Stimulated activated CD8-positive, alpha-beta memory T cell treated with anti-CD3 and anti-CD28 coated beads, Interleukin-7, amount 100 ng/mL, for 4 hours (primary cell): ENCODE measurements at regions not wholly inside any gene's neighbourhood (a gene's known extent, or its start where the extent isn't known, plus 50 kb on each side); places are given as distances from the start of the nearest gene placed in this dataset.
"Not testable (repeated sequence)": the region's sequence is repeated elsewhere in the genome, so short reads cannot be mapped to it uniquely, and the experiment has no call there.

Experiments used
- DNase-seq, 2 donors: peaks; one replicate each; pipeline ENCODE4 v3.0.0-alpha.2; 2020; ENCODE audit warnings: low read depth in 2 of 2

GRCh38 chr20:51305316-51306052 is 237.0 kb downstream of the NFATC2 start:
- DNase-seq, result no peak

- no peak for DNase-seq
Observed at GRCh38 chr20:51303731-51304670, 238.5 kb downstream of the NFATC2 start.

- DNase-seq, result no peak
Observed at GRCh38 chr20:51301026-51301425, 241.5 kb downstream of the NFATC2 start.

- no peak for DNase-seq
Observed at GRCh38 chr20:51300104-51300503, 242.4 kb downstream of the NFATC2 start.

- DNase-seq, result no peak
Observed at GRCh38 chr20:51299413-51299812, 243.1 kb downstream of the NFATC2 start.

- DNase-seq, result no peak
Observed at GRCh38 chr20:51298141-51298749, 244.3 kb downstream of the NFATC2 start.

- no peak for DNase-seq
Observed at GRCh38 chr20:51287628-51288413, 254.7 kb downstream of the NFATC2 start.

- DNase-seq, result no peak
Observed at GRCh38 chr20:51286758-51287157, 255.8 kb downstream of the NFATC2 start.

GRCh38 chr20:51285684-51286083 is 256.8 kb downstream of the NFATC2 start:
- no peak for DNase-seq

GRCh38 chr20:51284871-51285270 is 257.6 kb downstream of the NFATC2 start:
- DNase-seq, result no peak

- DNase-seq, result no peak
Observed at GRCh38 chr20:51284176-51284575, 258.3 kb downstream of the NFATC2 start.

GRCh38 chr20:51281521-51281920 is 258.6 kb upstream of the KCNG1 start:
- DNase-seq, result no peak

- no peak for DNase-seq
Observed at GRCh38 chr20:51280047-51280446, 257.1 kb upstream of the KCNG1 start.

- no peak for DNase-seq
Observed at GRCh38 chr20:51277961-51278360, 255.1 kb upstream of the KCNG1 start.

GRCh38 chr20:51276296-51276695 is 253.4 kb upstream of the KCNG1 start:
- no peak for DNase-seq

- DNase-seq, result no peak
Observed at GRCh38 chr20:51275826-51276225, 252.9 kb upstream of the KCNG1 start.

GRCh38 chr20:51275181-51275580 is 252.3 kb upstream of the KCNG1 start:
- no peak for DNase-seq

- DNase-seq, result no peak
Observed at GRCh38 chr20:51272401-51272800, 249.5 kb upstream of the KCNG1 start.

- DNase-seq, result no peak
Observed at GRCh38 chr20:51271931-51272330, 249.0 kb upstream of the KCNG1 start.

- not testable (repeated sequence) for DNase-seq
Observed at GRCh38 chr20:51271289-51271688, 248.4 kb upstream of the KCNG1 start.

GRCh38 chr20:51269671-51270070 is 246.8 kb upstream of the KCNG1 start:
- DNase-seq, result no peak

GRCh38 chr20:51267679-51268078 is 244.8 kb upstream of the KCNG1 start:
- no peak for DNase-seq
